DND-41 (cell line): ENCODE measurements at regions not wholly inside any gene's neighbourhood (a gene's known extent, or its start where the extent isn't known, plus 50 kb on each side); places are given as distances from the start of the nearest gene placed in this dataset.

Experiments used
- EZH2 ChIP-seq: IDR thresholded peaks from 3 replicates; pipeline ENCODE4 v1.6.1; 2012; ENCODE audit warnings: borderline replicate concordance, low read depth, mild to moderate bottlenecking, moderate library complexity, low read length, inconsistent platforms; ENCODE audit not compliant: severe bottlenecking
- TF ChIP-seq, protein P1 (sequence below): IDR thresholded peaks from 2 replicates; pipeline ENCODE4 v1.5.1; 2012; ENCODE audit warnings: borderline replicate concordance, low read length, moderate library complexity, mild to moderate bottlenecking; ENCODE audit not compliant: poor library complexity, severe bottlenecking; ENCODE audit errors: extremely low read depth

DNA sequence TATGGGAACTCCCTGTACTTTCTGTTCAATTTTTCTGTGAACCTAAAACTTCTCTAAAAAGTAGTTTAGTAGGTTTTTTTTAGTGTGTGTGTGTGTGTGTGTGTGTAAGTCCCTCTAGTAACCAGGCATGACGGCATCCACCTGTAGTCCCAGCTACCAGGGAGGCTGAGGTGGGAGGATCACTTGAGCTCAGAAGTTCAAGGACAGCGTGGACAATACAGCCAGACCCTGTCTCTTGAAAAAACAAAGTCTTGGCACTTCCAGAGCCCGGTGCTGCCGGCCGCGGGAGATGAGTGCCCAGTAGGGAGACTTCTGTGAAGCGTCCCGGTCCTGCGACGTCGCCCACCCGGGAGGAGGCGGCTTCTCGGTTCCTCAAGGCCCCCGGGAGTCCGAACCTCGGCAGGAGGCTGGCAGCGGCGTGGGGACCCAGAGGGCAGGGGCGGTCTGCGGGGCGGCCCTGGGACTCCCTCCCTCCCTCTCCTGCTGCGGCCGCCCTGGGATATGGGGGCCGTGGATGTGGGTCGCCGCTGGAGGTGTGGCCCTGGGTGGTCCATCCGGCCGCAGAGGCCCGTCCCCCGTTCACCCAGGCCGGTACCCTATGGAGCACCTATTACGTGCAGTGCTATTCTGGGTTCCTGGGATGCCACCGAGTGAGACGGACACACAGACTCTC, 78.0 kb upstream of the SIRPG start:
- TF ChIP-seq, protein P1, sequence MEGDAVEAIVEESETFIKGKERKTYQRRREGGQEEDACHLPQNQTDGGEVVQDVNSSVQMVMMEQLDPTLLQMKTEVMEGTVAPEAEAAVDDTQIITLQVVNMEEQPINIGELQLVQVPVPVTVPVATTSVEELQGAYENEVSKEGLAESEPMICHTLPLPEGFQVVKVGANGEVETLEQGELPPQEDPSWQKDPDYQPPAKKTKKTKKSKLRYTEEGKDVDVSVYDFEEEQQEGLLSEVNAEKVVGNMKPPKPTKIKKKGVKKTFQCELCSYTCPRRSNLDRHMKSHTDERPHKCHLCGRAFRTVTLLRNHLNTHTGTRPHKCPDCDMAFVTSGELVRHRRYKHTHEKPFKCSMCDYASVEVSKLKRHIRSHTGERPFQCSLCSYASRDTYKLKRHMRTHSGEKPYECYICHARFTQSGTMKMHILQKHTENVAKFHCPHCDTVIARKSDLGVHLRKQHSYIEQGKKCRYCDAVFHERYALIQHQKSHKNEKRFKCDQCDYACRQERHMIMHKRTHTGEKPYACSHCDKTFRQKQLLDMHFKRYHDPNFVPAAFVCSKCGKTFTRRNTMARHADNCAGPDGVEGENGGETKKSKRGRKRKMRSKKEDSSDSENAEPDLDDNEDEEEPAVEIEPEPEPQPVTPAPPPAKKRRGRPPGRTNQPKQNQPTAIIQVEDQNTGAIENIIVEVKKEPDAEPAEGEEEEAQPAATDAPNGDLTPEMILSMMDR = no peak
- TF ChIP-seq EZH2 = no peak
